KG1 (cell line): ENCODE measurements at regions not wholly inside any gene's neighbourhood (a gene's known extent, or its start where the extent isn't known, plus 50 kb on each side); places are given as distances from the start of the nearest gene placed in this dataset.
"Not testable (repeated sequence)": the region's sequence is repeated elsewhere in the genome, so short reads cannot be mapped to it uniquely, and the experiment has no call there.

ENCODE experiments used
- DNase-seq: peaks from one replicate; lab custom pipeline; 2025; lab: John Stamatoyannopoulos, UW

DNA sequence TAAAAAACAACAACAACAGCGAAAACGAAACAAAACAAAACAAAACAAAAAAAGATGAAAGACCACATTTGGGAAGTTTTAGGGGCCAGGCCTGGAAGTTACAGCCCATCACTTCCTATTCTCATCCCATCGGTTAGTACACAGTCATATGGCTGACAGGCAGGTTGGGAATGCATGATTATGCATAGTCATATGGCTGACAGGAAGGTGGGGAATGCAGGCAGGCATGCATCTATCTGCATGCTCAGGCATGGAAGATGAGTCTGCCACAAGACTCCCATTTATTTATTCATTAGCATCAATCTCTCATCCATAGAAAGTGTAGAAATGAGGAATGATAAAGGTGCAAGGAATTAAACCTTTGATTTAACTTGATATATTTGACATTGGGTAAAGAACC, 325.3 kb upstream of the MEX3C start:
- DNase-seq, result no peak

DNA sequence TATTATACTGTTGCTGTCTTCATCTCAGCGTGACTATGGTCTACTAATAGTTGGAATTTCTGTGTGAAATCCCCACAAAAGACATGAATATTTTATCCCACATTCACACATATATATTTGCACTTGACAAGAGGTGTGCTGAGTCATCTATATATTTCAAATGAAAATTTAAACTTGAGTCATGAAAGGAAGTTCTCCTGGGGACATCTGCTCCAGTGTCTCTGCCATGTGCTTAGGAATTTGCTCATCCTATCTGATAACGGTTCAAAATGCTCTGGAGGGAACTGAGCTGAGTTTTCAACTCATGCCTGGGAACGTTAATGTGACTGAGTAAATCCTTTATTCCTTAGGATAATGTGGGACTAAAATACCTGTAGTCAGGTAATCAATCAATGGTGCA, 326.2 kb upstream of the MEX3C start:
- no peak for DNase-seq

DNA sequence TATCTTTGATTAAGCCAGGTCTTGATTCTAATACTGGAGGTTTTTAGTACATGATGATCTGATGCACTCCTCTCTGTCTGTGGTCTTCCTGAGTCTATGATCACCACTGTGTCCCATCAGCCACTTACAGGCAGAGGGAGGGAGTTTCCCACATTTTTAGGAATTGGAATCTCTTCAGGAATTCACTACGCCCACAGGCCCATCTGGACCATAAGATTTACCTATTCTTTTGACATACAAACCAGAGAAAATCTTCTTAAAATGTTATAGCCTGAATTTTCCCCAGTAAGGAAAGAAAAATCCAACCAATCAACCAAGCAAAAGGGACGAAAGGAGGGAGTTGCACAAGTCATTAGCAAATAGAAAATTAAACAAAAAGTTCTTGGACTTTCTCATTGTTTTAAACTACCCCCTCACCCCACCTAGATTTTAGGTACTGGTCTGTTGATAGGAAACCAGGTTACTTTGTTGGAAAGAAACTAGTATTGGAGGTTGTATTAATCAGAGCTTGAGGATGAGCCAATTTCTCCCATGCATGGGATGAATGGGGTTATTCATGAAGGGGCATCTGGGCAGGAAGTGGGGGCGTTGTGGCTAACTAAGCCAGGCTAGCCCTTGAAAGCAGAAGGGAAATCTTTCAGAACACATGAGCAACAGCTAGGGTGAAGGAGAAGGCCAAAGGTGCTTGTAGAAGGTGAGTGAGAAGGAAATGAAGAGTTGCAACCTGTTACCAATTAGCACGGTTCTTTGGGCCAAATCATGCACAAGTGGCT, 328.2 kb upstream of the MEX3C start:
- no peak for DNase-seq

DNA sequence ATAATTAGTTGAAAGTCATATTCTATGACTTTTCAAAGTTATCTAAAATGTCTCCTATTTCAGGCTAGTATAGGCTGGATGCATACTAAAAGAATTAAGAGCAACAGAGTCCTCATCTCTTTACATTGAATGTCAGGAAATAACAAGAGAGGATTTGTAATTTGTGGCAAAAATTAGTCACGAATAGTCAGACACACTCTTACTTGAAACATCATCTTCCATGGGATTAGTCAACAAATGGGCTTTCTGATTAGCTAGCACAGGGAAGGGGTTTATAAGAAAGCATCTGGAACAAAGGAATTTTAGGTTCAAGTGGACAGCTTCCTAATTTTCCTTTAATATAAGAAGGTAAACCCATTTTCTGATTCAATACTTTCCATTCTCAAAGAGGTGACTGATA, 330.3 kb upstream of the MEX3C start:
- no peak for DNase-seq

DNA sequence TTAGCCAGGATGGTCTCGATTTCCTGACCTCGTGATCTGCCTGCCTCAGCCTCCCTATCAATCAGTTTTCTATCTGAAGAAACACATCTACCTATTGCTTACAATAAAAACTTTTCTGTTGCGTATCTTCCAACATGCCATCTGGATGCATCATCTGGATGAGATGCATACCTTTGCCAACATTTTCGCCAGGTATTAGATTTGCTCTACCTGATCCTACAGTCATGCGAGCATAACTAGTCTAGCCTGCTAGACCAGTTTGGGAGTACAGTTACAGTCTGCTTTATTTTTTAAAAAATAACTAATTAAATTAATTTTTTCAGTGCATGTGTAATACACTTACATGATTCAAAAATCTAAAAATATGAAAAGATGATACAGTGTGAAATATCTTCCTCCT, 334.0 kb upstream of the MEX3C start:
- DNase-seq, result no peak

DNA sequence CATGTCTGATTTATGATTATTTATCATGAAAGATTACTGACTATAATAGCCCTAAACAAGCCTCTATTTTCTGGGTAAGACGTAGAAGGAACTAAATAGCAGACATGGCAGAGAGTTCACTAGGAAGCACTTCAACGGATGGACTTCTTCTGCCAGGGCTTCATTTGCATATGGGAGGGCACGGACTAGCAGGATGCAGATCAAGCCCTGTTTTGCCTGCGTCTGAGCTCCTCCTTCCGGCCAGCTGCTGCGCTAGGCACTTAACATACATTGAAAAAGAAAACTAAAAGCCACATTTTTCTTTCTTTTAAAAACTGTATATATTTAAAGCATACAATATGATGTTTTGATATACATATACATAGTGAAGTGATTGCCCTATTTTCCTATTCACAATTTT, 340.0 kb upstream of the MEX3C start:
- DNase-seq, result no peak

DNA sequence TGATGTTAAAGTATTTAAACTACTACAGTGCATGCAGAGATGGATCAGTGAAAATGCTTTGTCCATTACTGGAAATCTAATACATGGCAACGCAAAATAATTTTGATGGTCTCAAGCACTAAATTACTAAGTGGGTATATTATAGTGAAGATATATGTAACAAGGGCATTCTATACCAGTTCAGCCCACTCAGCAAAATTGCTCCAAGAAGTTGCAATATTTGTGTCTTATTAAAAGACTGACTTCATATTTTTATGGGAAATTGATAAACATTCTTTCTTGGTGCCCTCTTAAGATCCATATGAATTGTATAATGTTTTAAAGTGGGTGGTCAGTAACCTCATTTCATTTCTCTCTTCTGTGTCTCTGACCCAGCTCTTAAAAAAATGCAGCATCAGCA, 343.1 kb upstream of the MEX3C start:
- DNase-seq, result no peak

DNA sequence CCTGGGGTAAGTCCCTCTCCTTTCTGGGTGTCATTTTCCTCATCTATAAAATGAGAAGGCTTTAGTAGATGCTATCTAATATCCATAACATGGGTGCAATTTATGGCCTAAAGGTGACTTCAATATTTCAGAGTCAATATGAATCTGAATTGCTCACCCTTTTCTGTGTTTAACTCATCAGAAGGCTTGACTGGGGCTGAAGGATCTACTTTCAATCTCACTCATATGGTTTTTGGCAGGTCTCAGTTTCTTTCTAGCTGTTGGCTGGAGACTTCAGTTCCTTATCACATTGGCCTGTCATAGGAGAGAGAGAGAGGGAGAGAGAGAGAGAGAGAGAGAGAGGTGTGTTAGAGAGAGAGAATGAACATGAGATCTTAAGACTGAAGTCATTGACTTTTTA, 343.7 kb upstream of the MEX3C start:
- DNase-seq, result no peak

DNA sequence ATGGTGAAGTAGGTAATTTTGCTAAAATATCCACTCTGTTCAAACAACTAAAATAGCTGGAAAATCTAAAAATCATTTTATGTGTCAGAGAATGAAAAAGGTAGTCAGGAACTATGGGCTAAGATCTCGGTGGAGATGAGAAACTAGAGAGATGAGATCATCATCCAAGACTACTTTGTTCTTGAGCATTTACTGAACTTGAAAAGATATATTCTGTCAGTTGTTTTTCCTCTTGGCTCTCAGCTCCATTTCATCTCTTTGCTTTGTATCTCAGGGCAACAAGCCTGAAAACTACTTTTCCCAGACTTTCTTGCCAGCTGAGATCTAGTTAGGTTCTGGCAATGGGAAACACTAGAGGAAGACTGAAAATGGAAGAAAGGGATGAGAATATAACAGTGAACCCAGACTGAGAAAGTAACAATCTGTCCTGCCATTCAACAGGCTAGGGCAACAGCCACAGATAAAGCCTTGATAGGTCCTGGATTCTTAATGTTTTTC, 346.2 kb upstream of the MEX3C start:
- no peak for DNase-seq

DNA sequence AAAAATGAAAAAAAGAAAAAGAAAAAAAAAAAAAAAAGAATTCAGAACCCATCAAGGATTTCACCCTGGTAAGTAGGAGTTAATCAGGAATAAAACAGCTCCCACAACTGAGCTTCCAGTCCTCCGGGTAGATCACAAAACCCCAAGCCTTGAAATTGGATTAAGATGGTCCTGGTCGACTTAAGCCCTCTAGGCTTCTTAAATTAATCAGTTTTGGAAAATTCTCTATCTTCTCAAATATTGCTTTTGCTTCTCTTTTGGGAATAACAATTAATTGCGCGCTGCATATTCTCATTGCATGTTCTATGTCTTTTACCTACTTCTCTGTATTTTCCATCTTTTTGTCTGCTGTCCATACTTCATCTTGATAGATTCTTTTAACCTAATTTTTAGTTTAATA, 348.0 kb upstream of the MEX3C start:
- DNase-seq, result no peak

DNA sequence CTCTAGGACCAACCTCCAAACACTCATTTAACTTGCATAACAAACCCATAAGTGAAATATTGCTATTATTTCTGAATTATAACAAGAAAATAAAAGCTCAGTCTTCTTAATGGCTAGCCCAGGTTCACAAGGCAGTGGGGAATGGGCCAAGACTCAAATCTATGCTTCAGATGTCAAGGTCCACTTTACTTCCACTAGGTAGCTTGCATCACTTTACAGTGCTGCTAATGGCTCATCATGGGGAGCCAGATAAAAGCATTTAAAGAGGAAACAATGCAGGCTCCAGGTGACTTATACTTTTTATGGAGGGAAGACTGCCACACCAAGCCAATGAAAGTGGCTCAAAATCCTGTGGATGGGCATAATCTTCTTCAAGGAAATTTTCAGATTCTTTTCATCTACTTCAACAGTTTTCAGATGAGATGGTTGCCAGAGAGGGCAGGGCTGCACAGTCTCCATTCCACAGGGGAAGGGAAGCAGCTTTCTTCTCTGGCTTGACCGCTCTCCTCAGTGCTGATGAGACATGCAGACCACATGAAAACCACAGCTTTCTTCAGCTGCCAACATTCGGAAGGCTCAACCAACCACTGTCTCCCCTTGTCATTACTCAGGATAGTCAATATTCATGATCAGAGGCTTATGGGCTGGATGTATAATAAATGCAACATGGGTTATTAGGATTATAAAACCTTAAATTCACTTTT, 361.9 kb upstream of the MEX3C start:
- DNase-seq, result no peak

DNA sequence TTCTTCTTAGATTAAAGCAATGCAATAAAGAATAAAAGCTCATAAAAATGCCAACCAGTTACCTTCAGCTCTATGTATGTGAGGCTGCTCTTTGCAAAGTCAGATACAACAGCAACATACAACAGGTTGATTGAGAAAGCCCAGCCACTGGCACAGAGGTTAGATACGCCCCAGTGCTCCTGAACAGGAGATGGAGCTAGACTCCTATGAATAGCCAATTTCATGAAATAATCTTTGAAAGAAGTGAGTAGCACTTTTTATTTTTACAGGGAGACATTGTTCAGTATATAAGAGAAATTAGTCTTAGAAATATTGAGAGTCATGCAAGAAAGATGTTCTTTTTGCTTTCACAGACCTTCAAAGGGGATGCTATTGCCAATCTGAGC, 362.4 kb upstream of the MEX3C start:
- no peak for DNase-seq

DNA sequence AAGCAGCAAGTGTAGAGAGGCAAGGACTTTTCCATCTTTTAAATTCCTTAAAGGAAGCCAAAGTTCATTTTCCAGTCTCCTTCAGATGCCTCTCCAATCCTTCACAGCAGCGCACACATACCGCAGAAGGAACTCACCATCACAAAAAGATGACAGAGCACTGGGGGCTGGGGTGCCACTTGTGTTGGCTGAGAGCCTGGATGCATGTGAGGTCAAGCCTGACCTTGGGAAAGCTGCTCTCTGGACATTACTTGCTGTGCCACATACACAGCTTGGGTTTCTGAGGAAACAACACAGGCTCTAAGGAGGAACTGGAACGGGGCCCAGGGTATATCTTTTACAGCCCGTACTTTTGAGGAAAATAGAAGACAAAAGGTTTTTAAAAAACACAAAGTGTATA, 364.3 kb upstream of the MEX3C start:
- DNase-seq, result no peak

DNA sequence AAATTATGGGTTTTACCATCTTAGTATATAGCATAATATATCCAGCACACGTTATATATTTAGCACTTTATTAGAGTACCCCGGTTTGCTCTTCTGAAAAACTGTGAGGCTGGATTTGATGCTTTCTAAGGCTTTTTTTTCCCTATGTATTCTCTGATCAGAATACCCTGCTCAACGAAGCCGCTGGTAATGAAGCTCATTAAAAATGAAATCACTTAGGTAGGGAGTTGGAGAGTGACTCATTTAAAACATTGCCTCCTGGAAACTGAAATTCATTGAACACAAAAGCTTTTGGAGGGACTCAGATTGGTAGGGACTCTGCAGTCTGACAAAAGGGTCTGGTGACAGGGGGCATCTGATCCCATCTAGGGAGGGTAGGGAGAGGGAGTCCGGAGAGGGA, 365.4 kb upstream of the MEX3C start:
- DNase-seq, result no peak

DNA sequence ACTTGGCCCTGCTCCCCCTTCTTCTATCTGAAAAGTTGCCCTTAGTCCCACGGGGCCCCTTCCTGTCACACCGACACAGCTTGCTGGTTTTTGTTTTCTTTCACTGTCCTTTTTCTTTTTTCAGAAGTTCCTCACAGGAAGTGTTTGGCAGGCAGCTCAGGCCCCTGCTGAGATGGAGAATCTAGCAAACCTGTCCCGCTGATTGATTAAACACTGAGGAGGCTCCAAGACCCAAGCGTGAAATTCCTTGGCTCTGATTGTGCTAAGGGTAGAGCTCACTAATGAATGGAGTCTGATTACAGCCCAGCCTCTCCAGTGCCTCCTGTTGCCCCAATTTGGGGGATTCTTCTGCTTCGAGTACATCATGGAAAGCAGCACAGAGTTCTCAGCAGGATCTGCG, 365.9 kb upstream of the MEX3C start:
- DNase-seq, result no peak

DNA sequence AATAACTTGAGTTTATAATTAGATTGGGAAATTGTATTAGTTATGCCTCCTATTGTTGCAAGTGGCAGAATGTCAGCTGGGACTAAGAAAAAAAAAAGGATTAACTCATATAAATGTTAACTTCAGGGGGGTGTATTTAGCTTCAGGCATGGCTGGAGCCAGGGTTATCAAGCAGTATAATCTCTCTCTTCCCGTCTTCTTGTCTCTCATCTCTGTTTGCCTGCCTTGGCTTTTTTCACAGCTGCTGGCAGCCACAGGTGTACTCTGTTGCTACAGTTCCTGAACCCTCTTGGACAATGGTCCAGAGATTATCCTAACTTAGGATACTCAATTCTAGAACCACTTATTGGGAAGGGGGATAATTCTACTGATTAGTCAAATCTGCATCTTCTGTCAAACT, 370.7 kb upstream of the MEX3C start:
- DNase-seq, result no peak

DNA sequence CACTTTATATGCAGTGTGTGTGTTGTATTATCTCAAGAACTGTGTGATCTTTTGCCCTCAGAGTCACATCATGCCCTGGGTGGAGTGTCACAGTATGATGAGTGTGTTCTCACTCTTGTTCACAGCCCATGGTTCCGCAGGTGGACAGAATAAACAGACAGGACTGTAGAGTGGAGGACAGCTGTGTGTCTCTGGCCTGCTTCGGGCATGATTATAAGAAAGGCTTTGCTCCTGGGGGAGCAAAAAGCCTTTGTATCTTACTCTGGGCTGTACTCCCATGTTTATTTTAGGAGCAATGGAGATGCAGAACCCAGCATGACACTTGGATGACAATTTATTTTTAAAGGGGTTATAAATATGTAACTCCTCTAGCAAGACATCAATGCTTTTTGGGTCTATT, 371.7 kb upstream of the MEX3C start:
- no peak for DNase-seq

DNA sequence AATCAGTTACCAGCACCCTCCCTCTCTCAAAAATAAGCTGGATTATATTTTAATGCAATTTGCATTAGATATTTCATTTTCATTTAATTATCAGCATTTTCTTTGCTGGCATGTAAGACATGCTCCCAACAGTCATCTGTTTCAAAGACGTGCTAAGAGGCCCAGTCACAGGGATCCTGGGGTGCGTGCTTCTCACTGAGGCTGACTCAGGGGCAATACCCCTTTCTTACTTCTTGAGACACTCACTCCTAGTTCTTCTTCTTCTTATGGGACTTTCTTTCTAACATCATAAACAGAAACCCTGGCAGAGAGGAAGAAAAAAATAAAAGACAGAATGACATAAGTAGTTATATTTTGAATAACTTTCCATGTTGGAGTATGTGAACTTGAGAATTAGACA, 372.1 kb upstream of the MEX3C start:
- no peak for DNase-seq

DNA sequence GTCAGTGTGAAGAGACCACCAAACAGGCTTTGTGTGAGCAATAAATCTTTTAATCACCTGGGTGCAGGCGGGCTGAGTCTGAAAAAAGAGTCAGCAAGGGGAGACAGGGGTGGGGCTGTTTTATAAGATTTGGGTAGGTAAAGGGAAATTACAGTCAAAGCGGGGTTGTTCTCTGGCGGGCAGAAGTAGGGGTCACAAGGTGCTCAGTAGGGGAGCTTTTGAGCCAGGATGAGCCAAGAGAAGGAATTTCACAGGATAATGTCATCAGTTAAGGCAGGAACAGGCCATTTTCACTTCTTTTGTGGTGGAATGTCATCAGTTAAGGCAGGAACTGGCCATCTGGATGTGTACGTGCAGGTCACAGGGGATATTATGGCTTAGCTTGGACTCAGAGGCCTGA, 372.6 kb upstream of the MEX3C start:
- not testable (repeated sequence) for DNase-seq

DNA sequence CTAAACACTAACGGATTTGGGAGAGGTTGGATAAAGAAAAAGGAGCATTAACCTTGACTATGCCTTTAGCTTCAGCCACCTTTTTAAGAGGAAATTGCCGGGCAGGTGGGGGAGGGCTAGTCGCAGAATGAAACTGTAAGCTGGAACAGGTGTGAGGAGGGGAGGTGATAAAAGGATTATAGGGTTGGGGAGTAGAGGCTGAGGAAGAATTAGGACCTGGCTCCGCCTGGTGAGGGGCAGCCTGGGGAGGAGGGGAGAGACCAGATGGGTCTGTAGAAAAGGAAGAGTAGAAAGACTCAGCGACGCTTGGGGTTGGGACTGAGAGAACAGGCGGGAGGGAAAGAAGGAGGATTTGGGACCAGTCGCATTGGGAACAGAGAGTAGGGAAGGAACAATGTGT, 376.4 kb upstream of the MEX3C start:
- DNase-seq, result not testable (repeated sequence)

DNA sequence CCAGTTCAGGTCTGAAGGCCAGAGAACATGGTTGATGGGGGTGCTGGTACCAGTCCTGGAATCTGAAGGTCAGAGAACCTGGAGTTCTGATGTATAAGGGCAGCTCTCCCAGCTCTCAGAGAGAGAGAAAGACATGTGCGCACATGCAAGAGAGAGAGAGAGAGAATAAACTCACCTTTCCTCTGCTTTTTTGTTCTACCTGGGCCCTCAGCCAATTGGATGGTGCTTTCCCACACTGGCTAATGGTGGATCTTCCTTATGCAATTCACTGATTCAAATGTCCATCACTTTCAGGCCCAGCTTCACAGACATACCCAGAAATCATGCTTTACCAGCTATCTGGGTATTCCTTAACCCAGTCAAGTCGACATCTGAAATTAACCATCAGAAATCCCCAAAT, 377.7 kb upstream of the MEX3C start:
- DNase-seq, result no peak

DNA sequence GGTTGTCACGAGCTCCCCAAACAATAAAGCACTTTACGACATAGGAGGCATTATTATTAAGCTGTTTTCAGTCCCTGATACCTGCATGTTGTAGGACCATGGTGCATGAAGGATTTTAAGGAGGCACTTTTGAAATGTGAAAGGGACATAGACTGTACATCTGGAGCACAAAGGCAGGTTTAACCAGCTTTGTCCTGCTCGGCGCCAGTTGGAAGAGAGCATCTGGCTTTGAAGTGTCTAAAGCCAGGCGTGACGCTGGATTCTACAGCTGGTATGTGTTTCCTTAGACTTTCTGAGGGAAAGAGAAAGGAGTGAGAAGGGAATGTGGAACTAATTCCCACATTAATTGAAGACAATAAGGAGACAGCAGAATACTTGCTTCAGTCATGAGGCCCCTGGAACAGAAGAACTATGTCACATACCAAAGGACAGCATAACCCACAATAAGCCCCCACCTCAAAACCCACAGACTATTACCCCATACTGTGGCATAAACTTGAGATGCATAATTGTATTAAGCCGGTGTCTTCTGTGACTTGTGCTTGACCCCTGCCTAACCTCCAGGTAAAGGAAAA, 381.0 kb upstream of the MEX3C start:
- no peak for DNase-seq

DNA sequence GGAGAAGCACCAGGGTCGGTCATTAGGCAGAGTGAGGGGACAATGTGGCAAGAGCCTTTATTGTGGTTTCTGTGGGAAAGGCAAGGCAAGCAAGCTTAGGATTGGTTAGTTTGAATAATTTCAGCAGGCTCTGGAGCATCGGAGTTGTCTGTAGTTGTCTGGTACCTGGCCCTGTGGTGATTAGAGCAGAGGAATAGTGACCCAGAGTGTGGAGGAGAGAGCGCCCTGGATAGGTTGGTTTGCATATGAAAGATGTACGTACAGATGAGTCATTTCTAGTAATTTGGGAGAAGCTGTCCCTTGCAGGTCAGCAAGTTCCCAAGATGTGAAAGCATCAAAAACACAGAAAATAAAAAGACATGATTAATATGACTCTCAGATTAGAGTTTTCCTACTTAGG, 383.1 kb upstream of the MEX3C start:
- DNase-seq, result no peak
